ENCODE measurements at regions not wholly inside any gene's neighbourhood (a gene's known extent, or its start where the extent isn't known, plus 50 kb on each side); places are given as distances from the start of the nearest gene placed in this dataset.

GRCh38 chr7:34361663-34362250 is 296.3 kb upstream of the NPSR1 start:
- RAD21 ChIA-PET (ENCODE audit: low non-redundant PET in 1 of 2, low total read pairs in 2 of 2, uncharacterized antibody in 2 of 2, unreplicated experiment in 2 of 2) = no interaction called here
- BruUV-seq (replicated peaks) = no TSS peak
- intact Hi-C loops (cut with micrococcal nuclease) = no loop called here
- no peak overlapping the region for H3K27ac ChIP-seq (ENCODE audit: low read depth, low read length)
- no peak overlapping the region for H2AFZ ChIP-seq (ENCODE audit: low read depth, low read length, poor library complexity, severe bottlenecking)
- no peaks in the 10 kb centered on the region for H4K20me1 ChIP-seq (ENCODE audit: insufficient read depth)
- ATAC-seq (no peak), DNase-seq (ENCODE audit: low read depth, low spot score) (no peak)
- no peak overlapping the region for H3K4me3 ChIP-seq (replicated peaks in 1 of 2; ENCODE audit: low read depth in 1 of 2, low read length in 2 of 2)
- H3K9me3 ChIP-seq (ENCODE audit: control insufficient read depth in 1 of 2, insufficient read depth in 1 of 2, low read depth in 1 of 2, low read length in 2 of 2) = no peaks in the 10 kb centered on the region
- POLR2A ChIA-PET = no interaction called here
- no peaks in the 10 kb centered on the region for H3K9me2 ChIP-seq (ENCODE audit: insufficient read depth)
- no peak overlapping the region for H3K9ac ChIP-seq (ENCODE audit: low read length)
- no peaks in the 10 kb centered on the region for H3K36me3 ChIP-seq (ENCODE audit: control insufficient read depth in 1 of 2, insufficient read depth in 2 of 2, low read length in 2 of 2)
- H3K4me1 ChIP-seq (ENCODE audit: control insufficient read depth in 1 of 2, insufficient read depth in 2 of 2, low read length in 2 of 2) = no peaks in the 10 kb centered on the region
- H3K4me2 ChIP-seq (ENCODE audit: low read length) = no peak overlapping the region
- H3K79me2 ChIP-seq (ENCODE audit: insufficient read depth, low read length) = no peaks in the 10 kb centered on the region
- no peaks in the 10 kb centered on the region for H3K27me3 ChIP-seq (ENCODE audit: insufficient read depth, low read length)
- CTCF ChIA-PET = no interaction called here
- TF ChIP-seq CEBPB (IDR thresholded peaks at IDR 0.05; ENCODE audit: low read depth) (no peak), SRF (IDR thresholded peaks at IDR 0.05; ENCODE audit: low read depth) (no peak), ZBTB33 (IDR thresholded peaks at IDR 0.05; ENCODE audit: extremely low read depth, insufficient replicate concordance, low read length) (no peak), REST (IDR thresholded peaks at IDR 0.05; ENCODE audit: low read depth) (no peak), YY1 (IDR thresholded peaks at IDR 0.05; ENCODE audit: extremely low read depth, insufficient replicate concordance, low read depth, low read length) (no peak), TCF7L2 (IDR thresholded peaks at IDR 0.05; ENCODE audit: borderline replicate concordance, extremely low read depth, insufficient read depth, insufficient read length) (no peak), EZH2 (IDR thresholded peaks at IDR 0.05) (no peak), POLR2A (IDR thresholded peaks at IDR 0.05; ENCODE audit: borderline replicate concordance, extremely low read depth, insufficient read depth, insufficient read length) (no peak), EZH2phosphoT487 (IDR thresholded peaks at IDR 0.05; ENCODE audit: borderline replicate concordance) (no peak), RAD21 (IDR thresholded peaks at IDR 0.05; ENCODE audit: low read depth) (no peak), ZNF274 (IDR thresholded peaks at IDR 0.05; ENCODE audit: low read depth, low read length) (no peak), CBX3 (IDR thresholded peaks at IDR 0.05; ENCODE audit: low read depth) (no peak), FOSL1 (IDR thresholded peaks at IDR 0.05; ENCODE audit: low read depth) (no peak), EGR1 (IDR thresholded peaks at IDR 0.05; ENCODE audit: low read depth) (no peak)
